ENCODE measurements at regions not wholly inside any gene's neighbourhood (a gene's known extent, or its start where the extent isn't known, plus 50 kb on each side); places are given as distances from the start of the nearest gene placed in this dataset.
A peak's percentile ranks its signal among the peaks of the same experiment; 100 is the strongest.

DNA sequence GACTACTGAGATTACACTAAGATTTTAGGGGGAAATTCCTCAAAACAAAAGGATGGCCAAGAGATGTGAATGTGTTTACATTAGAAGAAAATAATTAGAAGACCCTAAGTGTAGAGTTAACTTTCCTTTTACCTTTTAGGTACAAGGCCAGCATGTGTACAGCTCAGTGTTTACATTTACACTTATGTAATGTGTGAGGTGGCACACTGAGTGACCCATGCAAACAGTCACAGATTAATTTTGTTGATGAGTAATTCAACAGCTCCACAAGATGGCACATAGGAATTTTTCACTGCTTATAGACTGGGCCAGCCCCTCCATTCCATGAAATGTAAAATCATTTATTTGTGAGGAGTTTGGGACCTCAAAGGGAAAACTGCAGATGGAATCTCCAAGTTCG, 90.1 kb upstream of the SLC12A2 start:
- Mint-ChIP-seq H3K9me3 (peaks cover 6% of the 10 kb centered on the region), H3K27ac (no peak overlapping the region), H3K36me3 (ENCODE audit: low read depth) (no peaks in the 10 kb centered on the region), H3K27me3 (ENCODE audit: insufficient read depth) (peaks cover 5% of the 10 kb centered on the region), H3K4me1 (peaks cover 36% of the 10 kb centered on the region), H3K4me3 (no peak overlapping the region)
- Histone ChIP-seq H3K27ac (ENCODE audit: low read depth, low read length) (no peak overlapping the region), H3K9ac (ENCODE audit: extremely low read depth, low read length, poor library complexity, severe bottlenecking) (no peak overlapping the region), H3K4me1 (ENCODE audit: control insufficient read depth, insufficient read depth, low read length) (peaks cover 8% of the 10 kb centered on the region), H3K4me3 (ENCODE audit: low read length) (no peak overlapping the region), H3K27me3 (ENCODE audit: control insufficient read depth, insufficient read depth, low read length, poor library complexity, severe bottlenecking) (no peaks in the 10 kb centered on the region), H3K36me3 (ENCODE audit: control insufficient read depth, insufficient read depth, low read length) (no peaks in the 10 kb centered on the region), H3K9me3 (ENCODE audit: control insufficient read depth, low read length) (no peaks in the 10 kb centered on the region)
- no peak for DNase-seq
- 80 to 100% methylated on average over 1 of the region's 1 CpG for WGBS, 2 experiments (ENCODE audit: insufficient coverage in 1 of 2, insufficient read length in 1 of 2)
- TF ChIP-seq, protein P1, sequence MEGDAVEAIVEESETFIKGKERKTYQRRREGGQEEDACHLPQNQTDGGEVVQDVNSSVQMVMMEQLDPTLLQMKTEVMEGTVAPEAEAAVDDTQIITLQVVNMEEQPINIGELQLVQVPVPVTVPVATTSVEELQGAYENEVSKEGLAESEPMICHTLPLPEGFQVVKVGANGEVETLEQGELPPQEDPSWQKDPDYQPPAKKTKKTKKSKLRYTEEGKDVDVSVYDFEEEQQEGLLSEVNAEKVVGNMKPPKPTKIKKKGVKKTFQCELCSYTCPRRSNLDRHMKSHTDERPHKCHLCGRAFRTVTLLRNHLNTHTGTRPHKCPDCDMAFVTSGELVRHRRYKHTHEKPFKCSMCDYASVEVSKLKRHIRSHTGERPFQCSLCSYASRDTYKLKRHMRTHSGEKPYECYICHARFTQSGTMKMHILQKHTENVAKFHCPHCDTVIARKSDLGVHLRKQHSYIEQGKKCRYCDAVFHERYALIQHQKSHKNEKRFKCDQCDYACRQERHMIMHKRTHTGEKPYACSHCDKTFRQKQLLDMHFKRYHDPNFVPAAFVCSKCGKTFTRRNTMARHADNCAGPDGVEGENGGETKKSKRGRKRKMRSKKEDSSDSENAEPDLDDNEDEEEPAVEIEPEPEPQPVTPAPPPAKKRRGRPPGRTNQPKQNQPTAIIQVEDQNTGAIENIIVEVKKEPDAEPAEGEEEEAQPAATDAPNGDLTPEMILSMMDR (conservative IDR thresholded peaks at IDR 0.05), result no peak

DNA sequence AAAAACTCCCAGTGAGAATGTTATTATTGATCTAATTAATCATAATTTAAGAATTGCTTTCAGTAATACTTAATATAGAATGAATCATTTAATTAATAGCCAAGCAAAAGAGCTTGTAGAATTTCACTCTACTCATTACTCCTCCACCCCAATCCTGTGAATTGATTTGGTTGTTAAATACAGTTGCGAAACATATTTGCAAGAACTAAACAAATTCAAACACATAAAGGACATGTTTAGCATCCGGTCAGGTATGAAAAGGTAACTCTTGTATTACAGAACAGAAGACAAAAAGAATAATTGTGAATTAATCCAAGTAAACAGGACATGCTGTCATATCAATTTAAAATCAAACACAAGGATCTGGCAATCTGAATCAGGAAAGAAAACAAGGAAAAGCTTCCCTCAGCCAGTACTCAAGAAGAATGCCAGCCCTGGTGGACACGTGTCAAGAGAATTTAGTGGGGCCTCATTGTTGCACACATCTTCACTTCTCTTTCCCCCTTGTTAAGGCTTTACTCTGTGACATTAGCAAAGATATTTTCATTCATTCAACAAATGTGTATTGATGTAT, 89.4 kb upstream of the SLC12A2 start:
- 85 to 86% methylated on average over 1 to 3 of the region's 3 CpGs for WGBS, 2 experiments (ENCODE audit: insufficient coverage in 1 of 2, insufficient read length in 1 of 2)
- no peak overlapping the region for H3K9ac ChIP-seq (ENCODE audit: extremely low read depth, low read length, poor library complexity, severe bottlenecking)
- H3K27ac Mint-ChIP-seq, result peak overlapping the region; percentile 23
- no peak overlapping the region for H3K27ac ChIP-seq (ENCODE audit: low read depth, low read length)
- H3K4me3 ChIP-seq (ENCODE audit: low read length), result no peak overlapping the region
- no peaks in the 10 kb centered on the region for H3K36me3 ChIP-seq (ENCODE audit: control insufficient read depth, insufficient read depth, low read length)
- TF ChIP-seq, protein P1 (conservative IDR thresholded peaks at IDR 0.05), result no peak
- no peaks in the 10 kb centered on the region for H3K27me3 ChIP-seq (ENCODE audit: control insufficient read depth, insufficient read depth, low read length, poor library complexity, severe bottlenecking)
- no peak for DNase-seq
- H3K9me3 ChIP-seq (ENCODE audit: control insufficient read depth, low read length), result no peaks in the 10 kb centered on the region
- peaks cover 2% of the 10 kb centered on the region for H3K9me3 Mint-ChIP-seq
- H3K27me3 Mint-ChIP-seq (ENCODE audit: insufficient read depth), result peaks cover 5% of the 10 kb centered on the region
- H3K4me1 Mint-ChIP-seq, result peaks cover 36% of the 10 kb centered on the region
- no peak overlapping the region for H3K4me3 Mint-ChIP-seq
- peaks cover 8% of the 10 kb centered on the region for H3K4me1 ChIP-seq (ENCODE audit: control insufficient read depth, insufficient read depth, low read length)
- no peaks in the 10 kb centered on the region for H3K36me3 Mint-ChIP-seq (ENCODE audit: low read depth)

DNA sequence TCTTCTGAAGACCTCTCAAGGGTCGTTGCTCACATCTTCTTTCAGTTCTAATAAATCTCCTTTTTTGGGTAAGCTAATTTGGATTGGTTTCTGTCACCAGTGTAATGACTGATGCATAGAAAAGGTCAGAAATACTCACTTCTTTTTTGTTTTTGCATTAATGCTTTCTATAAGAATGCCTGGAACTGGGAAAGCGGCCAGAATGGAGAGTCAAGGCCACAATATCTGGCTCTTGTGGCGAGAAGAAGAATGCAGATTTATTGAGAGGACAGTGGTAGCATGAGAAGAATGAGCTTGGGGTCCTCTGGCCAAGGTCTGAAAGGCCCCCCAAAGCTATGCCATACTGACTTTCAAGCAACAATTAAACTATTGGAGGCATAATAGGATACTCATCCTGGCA, 88.0 kb upstream of the SLC12A2 start:
- no peak overlapping the region for H3K4me3 ChIP-seq (ENCODE audit: low read length)
- no peak for DNase-seq
- peaks cover 8% of the 10 kb centered on the region for H3K4me1 ChIP-seq (ENCODE audit: control insufficient read depth, insufficient read depth, low read length)
- no peaks in the 10 kb centered on the region for H3K9me3 Mint-ChIP-seq
- peaks cover 30% of the 10 kb centered on the region for H3K4me1 Mint-ChIP-seq
- peaks cover 1% of the 10 kb centered on the region for H3K27me3 Mint-ChIP-seq (ENCODE audit: insufficient read depth)
- no peaks in the 10 kb centered on the region for H3K27me3 ChIP-seq (ENCODE audit: control insufficient read depth, insufficient read depth, low read length, poor library complexity, severe bottlenecking)
- H3K4me3 Mint-ChIP-seq, result no peak overlapping the region
- TF ChIP-seq, protein P1 (conservative IDR thresholded peaks at IDR 0.05), result no peak
- H3K36me3 Mint-ChIP-seq (ENCODE audit: low read depth), result no peaks in the 10 kb centered on the region
- H3K9me3 ChIP-seq (ENCODE audit: control insufficient read depth, low read length), result no peaks in the 10 kb centered on the region
- no peak overlapping the region for H3K27ac ChIP-seq (ENCODE audit: low read depth, low read length)
- no peaks in the 10 kb centered on the region for H3K36me3 ChIP-seq (ENCODE audit: control insufficient read depth, insufficient read depth, low read length)
- no peak overlapping the region for H3K27ac Mint-ChIP-seq
- 94 to 97% methylated on average over 3 of the region's 3 CpGs for WGBS, 2 experiments (ENCODE audit: insufficient coverage in 1 of 2, insufficient read length in 1 of 2)
- no peak overlapping the region for H3K9ac ChIP-seq (ENCODE audit: extremely low read depth, low read length, poor library complexity, severe bottlenecking)

All from endodermal cell (in vitro differentiated cells).